MM.1S (cell line): ENCODE measurements at regions not wholly inside any gene's neighbourhood (a gene's known extent, or its start where the extent isn't known, plus 50 kb on each side); places are given as distances from the start of the nearest gene placed in this dataset.

ENCODE experiments used
- DNase-seq: peaks from one replicate; pipeline ENCODE4 v3.0.0-alpha.2; 2015
- H2AFZ ChIP-seq: fragments of 300-600 bp; sonication (generic); 2 replicates; pipeline ENCODE4 v1.6.0; 2016; ENCODE audit warnings: antibody characterized with exemption, low read length
- H3F3A ChIP-seq: fragments of 300-600 bp; sonication (generic); 2 replicates; pipeline ENCODE4 v1.6.1; 2016; ENCODE audit warnings: mild to moderate bottlenecking, antibody characterized with exemption, low read length, moderate library complexity, mixed read lengths; ENCODE audit not compliant: insufficient read depth
- H3K27ac ChIP-seq: fragments of 300-600 bp; sonication (generic); 2 replicates; pipeline ENCODE4 v1.5.1; 2016; ENCODE audit warnings: mild to moderate bottlenecking, low read length
- H3K27me3 ChIP-seq: fragments of 300-600 bp; sonication (generic); replicated peaks from 2 replicates; pipeline ENCODE4 v1.6.0; 2016; ENCODE audit warnings: low read length; ENCODE audit not compliant: insufficient read depth
- H3K36me3 ChIP-seq: fragments of 300-600 bp; sonication (generic); replicated peaks from 2 replicates; pipeline ENCODE4 v1.6.1; 2016; ENCODE audit warnings: mild to moderate bottlenecking, low read length, mixed read lengths; ENCODE audit not compliant: insufficient read depth
- H3K4me1 ChIP-seq: fragments of 300-600 bp; sonication (generic); 2 replicates; pipeline ENCODE4 v1.6.1; 2016; ENCODE audit warnings: low read length, mixed read lengths
- H3K4me2 ChIP-seq: fragments of 300-600 bp; sonication (generic); 2 replicates; pipeline ENCODE4 v1.6.0; 2016; ENCODE audit warnings: low read depth, low read length
- H3K4me3 ChIP-seq: fragments of 300-600 bp; sonication (generic); 2 replicates; pipeline ENCODE4 v1.5.1; 2016; ENCODE audit warnings: low read length, mixed read lengths
- H3K79me2 ChIP-seq: fragments of 300-600 bp; sonication (generic); 2 replicates; pipeline ENCODE4 v1.6.1; 2016; ENCODE audit warnings: mixed run types, low read length, mixed read lengths
- H3K9ac ChIP-seq: fragments of 300-600 bp; sonication (generic); 2 replicates; pipeline ENCODE4 v1.6.1; 2016; ENCODE audit warnings: low read length, mixed read lengths
- H3K9me2 ChIP-seq: fragments of 300-600 bp; sonication (generic); replicated peaks from 2 replicates; pipeline ENCODE4 v1.6.1; 2016; ENCODE audit warnings: mild to moderate bottlenecking, low read length, mixed read lengths; ENCODE audit not compliant: insufficient read depth
- H3K9me3 ChIP-seq: fragments of 300-600 bp; sonication (generic); replicated peaks from 2 replicates; pipeline ENCODE4 v1.6.1; 2016; ENCODE audit warnings: mild to moderate bottlenecking, low read length, mixed read lengths; ENCODE audit not compliant: insufficient read depth
- H4K20me1 ChIP-seq: fragments of 300-600 bp; sonication (generic); 2 replicates; pipeline ENCODE4 v1.6.1; 2016; ENCODE audit warnings: mild to moderate bottlenecking, low read length, moderate library complexity, mixed read lengths; ENCODE audit not compliant: insufficient read depth
- EZH2 ChIP-seq: fragments of 300-600 bp; sonication (generic); optimal IDR thresholded peaks from 2 replicates; pipeline ENCODE3; 2017; ENCODE audit warnings: low read depth, mild to moderate bottlenecking, antibody characterized with exemption, low read length, mixed read lengths
- EZH2phosphoT487 ChIP-seq: fragments of 300-600 bp; sonication (generic); IDR thresholded peaks from 2 replicates; pipeline ENCODE4 v1.6.1; 2018; ENCODE audit warnings: antibody characterized with exemption, low read length
- TF ChIP-seq, protein P1 (sequence below): fragments of 300-600 bp; sonication (generic); IDR thresholded peaks from 2 replicates; pipeline ENCODE4 v1.5.1; 2016; ENCODE audit warnings: antibody characterized with exemption, low read length, mixed read lengths

DNA sequence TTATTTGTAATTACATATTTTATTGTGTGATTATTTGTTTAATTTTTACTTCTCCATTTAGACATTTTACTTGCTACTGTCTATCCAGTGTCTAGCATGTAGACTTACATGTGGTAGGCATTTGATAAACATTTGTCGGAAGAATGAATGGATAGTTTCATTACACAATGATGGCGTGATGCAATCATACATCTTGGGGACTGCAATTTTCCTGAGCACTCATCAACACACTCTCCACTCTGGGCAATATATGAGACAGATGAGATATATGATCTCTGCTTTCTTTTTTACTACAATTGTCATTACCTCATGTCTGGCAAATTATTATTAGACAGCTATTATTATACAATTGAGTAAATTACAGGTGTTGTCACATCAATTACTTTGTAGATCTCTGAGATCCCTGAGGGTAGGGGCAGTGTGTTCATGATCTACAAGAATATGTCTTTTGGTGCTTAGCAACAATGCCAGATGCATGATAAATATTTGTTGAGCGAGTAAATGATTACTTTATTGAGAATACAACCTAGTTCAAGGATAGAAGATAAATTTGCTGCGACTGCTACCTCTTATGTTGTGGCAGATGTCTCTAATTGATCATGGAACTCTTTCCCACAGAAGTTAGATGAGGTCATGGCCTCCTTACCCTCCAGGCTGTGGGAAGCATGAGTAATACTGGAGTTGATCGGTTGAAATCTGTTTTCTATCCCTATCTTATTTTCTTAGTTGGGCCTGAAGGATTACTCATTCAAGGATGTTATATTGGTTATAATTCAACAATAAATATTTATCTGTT is 416.0 kb downstream of the LRIG3 start:
- no peaks in the 10 kb centered on the region for H3K9me2 ChIP-seq
- TF ChIP-seq, protein P1, sequence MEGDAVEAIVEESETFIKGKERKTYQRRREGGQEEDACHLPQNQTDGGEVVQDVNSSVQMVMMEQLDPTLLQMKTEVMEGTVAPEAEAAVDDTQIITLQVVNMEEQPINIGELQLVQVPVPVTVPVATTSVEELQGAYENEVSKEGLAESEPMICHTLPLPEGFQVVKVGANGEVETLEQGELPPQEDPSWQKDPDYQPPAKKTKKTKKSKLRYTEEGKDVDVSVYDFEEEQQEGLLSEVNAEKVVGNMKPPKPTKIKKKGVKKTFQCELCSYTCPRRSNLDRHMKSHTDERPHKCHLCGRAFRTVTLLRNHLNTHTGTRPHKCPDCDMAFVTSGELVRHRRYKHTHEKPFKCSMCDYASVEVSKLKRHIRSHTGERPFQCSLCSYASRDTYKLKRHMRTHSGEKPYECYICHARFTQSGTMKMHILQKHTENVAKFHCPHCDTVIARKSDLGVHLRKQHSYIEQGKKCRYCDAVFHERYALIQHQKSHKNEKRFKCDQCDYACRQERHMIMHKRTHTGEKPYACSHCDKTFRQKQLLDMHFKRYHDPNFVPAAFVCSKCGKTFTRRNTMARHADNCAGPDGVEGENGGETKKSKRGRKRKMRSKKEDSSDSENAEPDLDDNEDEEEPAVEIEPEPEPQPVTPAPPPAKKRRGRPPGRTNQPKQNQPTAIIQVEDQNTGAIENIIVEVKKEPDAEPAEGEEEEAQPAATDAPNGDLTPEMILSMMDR, result no peak
- no peak for TF ChIP-seq EZH2phosphoT487
- TF ChIP-seq EZH2, result no peak
- H2AFZ ChIP-seq, result no peak overlapping the region
- no peak overlapping the region for H3K9ac ChIP-seq
- DNase-seq, result no peak
- no peaks in the 10 kb centered on the region for H3K79me2 ChIP-seq
- no peaks in the 10 kb centered on the region for H3K9me3 ChIP-seq
- H3F3A ChIP-seq, result no peaks in the 10 kb centered on the region
- no peaks in the 10 kb centered on the region for H4K20me1 ChIP-seq
- H3K4me3 ChIP-seq, result no peak overlapping the region
- no peaks in the 10 kb centered on the region for H3K36me3 ChIP-seq
- 0 out of 2 replicates have a peak, but pooled peaks cover 3% of the 10 kb centered on the region for H3K4me1 ChIP-seq
- no peak overlapping the region for H3K4me2 ChIP-seq
- H3K27me3 ChIP-seq, result no peaks in the 10 kb centered on the region
- no peak overlapping the region for H3K27ac ChIP-seq

- no peak for DNase-seq
- H2AFZ ChIP-seq, result no peak overlapping the region
- H3K27ac ChIP-seq, result no peak overlapping the region
Observed at GRCh38 chr12:58509116-58509885, 411.0 kb downstream of the LRIG3 start.

DNA sequence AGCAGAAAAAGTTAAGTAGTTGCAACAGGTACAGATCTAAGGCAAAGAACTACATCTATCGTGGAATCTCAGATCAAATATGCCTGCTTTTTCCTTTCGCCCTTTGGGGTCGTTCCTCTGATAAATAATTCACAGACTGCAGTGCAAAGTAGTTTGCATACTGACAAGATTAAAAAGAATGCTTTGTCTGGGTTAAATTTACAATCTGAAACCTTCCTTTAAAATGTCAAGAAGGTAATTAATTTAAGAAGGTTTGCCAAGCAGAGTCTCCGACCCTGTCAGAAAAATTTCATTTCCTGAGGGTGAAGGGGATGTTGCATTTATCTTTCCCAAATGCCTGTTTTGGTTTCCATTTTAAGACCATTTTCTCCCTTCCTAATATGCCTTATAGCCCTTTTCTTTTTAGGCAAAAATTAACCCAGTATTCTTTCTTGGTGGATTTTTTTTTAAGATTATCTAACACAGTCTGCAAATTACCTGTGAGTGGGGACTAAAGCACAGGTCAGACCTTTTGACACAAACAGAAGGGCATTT is 406.9 kb downstream of the LRIG3 start:
- Histone ChIP-seq H3K27ac (no peak overlapping the region), H3K27me3 (no peaks in the 10 kb centered on the region), H3F3A (no peaks in the 10 kb centered on the region), H3K4me3 (no peak overlapping the region), H3K4me1 (no peaks in the 10 kb centered on the region), H3K9me3 (no peaks in the 10 kb centered on the region), H2AFZ (no peak overlapping the region), H3K9me2 (no peaks in the 10 kb centered on the region), H3K36me3 (no peaks in the 10 kb centered on the region), H3K4me2 (no peak overlapping the region), H4K20me1 (no peaks in the 10 kb centered on the region), H3K9ac (no peak overlapping the region), H3K79me2 (no peaks in the 10 kb centered on the region)
- DNase-seq, result no peak
- TF ChIP-seq EZH2 (no peak), EZH2phosphoT487 (no peak)
- TF ChIP-seq, protein P1, result no peak

More at GRCh38 chr12:58509116-58509885, 411.0 kb downstream of the LRIG3 start:
- no peaks in the 10 kb centered on the region for H3K79me2 ChIP-seq
- H3K27me3 ChIP-seq, result no peaks in the 10 kb centered on the region
- no peaks in the 10 kb centered on the region for H3K36me3 ChIP-seq
- no peaks in the 10 kb centered on the region for H3K4me1 ChIP-seq
- no peak overlapping the region for H3K4me2 ChIP-seq
- H3K9me2 ChIP-seq, result no peaks in the 10 kb centered on the region
- H3K9me3 ChIP-seq, result no peaks in the 10 kb centered on the region
- no peak overlapping the region for H3K4me3 ChIP-seq
- H3K9ac ChIP-seq, result no peak overlapping the region
- H4K20me1 ChIP-seq, result no peaks in the 10 kb centered on the region
- no peaks in the 10 kb centered on the region for H3F3A ChIP-seq
- no peak for TF ChIP-seq EZH2
